ENCODE measurements at regions not wholly inside any gene's neighbourhood (a gene's known extent, or its start where the extent isn't known, plus 50 kb on each side); places are given as distances from the start of the nearest gene placed in this dataset.

GRCh38 chr3:76726034-76726433 lies 313.9 kb upstream of the ROBO2 start:
- intact Hi-C loops (cut with DNase I; ENCODE audit: low total_unique reads): no loop called here
- WGBS, 2 donors: 75 to 81% methylated on average over 5 of the region's 5 CpGs

DNA sequence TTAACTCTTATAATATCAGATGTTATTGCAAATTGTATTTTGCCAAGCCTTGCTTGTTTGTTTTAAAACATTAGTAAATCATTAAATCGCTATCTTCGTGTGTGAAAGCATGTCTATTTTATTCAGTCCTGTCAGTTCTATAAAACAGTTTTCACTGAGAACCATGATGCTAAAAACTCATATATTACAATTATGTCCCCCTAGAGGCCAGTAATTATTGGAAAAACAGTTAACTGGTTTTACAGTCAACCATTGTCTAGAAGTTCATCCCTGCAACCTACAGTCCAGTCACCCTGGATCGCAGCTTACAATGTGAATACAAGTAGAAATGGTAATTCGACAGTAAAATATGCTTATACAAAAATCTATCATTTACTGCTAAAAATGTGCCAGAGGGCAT lies 311.5 kb upstream of the ROBO2 start:
- WGBS, 2 donors: 85 to 86% methylated on average over 4 of the region's 4 CpGs

More at GRCh38 chr3:76726034-76726433, 313.9 kb upstream of the ROBO2 start:
- H3K4me3 ChIP-seq (ENCODE audit: low read depth, poor library complexity, severe bottlenecking): no peak overlapping the region
- TF ChIP-seq, protein P1, sequence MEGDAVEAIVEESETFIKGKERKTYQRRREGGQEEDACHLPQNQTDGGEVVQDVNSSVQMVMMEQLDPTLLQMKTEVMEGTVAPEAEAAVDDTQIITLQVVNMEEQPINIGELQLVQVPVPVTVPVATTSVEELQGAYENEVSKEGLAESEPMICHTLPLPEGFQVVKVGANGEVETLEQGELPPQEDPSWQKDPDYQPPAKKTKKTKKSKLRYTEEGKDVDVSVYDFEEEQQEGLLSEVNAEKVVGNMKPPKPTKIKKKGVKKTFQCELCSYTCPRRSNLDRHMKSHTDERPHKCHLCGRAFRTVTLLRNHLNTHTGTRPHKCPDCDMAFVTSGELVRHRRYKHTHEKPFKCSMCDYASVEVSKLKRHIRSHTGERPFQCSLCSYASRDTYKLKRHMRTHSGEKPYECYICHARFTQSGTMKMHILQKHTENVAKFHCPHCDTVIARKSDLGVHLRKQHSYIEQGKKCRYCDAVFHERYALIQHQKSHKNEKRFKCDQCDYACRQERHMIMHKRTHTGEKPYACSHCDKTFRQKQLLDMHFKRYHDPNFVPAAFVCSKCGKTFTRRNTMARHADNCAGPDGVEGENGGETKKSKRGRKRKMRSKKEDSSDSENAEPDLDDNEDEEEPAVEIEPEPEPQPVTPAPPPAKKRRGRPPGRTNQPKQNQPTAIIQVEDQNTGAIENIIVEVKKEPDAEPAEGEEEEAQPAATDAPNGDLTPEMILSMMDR (IDR thresholded peaks at IDR 0.05): no peak
- TF ChIP-seq POLR2A (IDR thresholded peaks at IDR 0.05): no peak
- no peak for DNase-seq (ENCODE audit: low spot score in 2 of 2)

GRCh38 chr3:76731471-76731870 lies 308.4 kb upstream of the ROBO2 start:
- WGBS, 2 donors: 86 to 95% methylated on average over 1 of the region's 1 CpG
- no peak for DNase-seq (ENCODE audit: low spot score in 2 of 2)
- intact Hi-C loops (cut with DNase I; ENCODE audit: low total_unique reads): no loop called here
- no peak for TF ChIP-seq POLR2A (IDR thresholded peaks at IDR 0.05)
- TF ChIP-seq, protein P1 (IDR thresholded peaks at IDR 0.05): no peak
- no peak overlapping the region for H3K4me3 ChIP-seq (ENCODE audit: low read depth, poor library complexity, severe bottlenecking)

More for the DNA sequence above, 311.5 kb upstream of the ROBO2 start:
- intact Hi-C loops (cut with DNase I; ENCODE audit: low total_unique reads): no loop called here
- no peak overlapping the region for H3K4me3 ChIP-seq (ENCODE audit: low read depth, poor library complexity, severe bottlenecking)
- DNase-seq (ENCODE audit: low spot score in 2 of 2): no peak
- TF ChIP-seq, protein P1 (IDR thresholded peaks at IDR 0.05): no peak
- TF ChIP-seq POLR2A (IDR thresholded peaks at IDR 0.05): no peak

- 79 to 87% methylated on average over 1 of the region's 1 CpG for WGBS, 2 donors
- DNase-seq (ENCODE audit: low spot score in 2 of 2): no peak
- intact Hi-C loops (cut with DNase I; ENCODE audit: low total_unique reads): no loop called here
- H3K4me3 ChIP-seq (ENCODE audit: low read depth, poor library complexity, severe bottlenecking): no peak overlapping the region
- TF ChIP-seq, protein P1 (IDR thresholded peaks at IDR 0.05): no peak
- no peak for TF ChIP-seq POLR2A (IDR thresholded peaks at IDR 0.05)
Measured at GRCh38 chr3:76733073-76733759, 306.7 kb upstream of the ROBO2 start.

- TF ChIP-seq POLR2A (IDR thresholded peaks at IDR 0.05): no peak
- TF ChIP-seq, protein P1 (IDR thresholded peaks at IDR 0.05): no peak
- H3K4me3 ChIP-seq (ENCODE audit: low read depth, poor library complexity, severe bottlenecking): no peak overlapping the region
- intact Hi-C loops (cut with DNase I; ENCODE audit: low total_unique reads): no loop called here
- DNase-seq (ENCODE audit: low spot score in 2 of 2): no peak
- WGBS, 2 donors: 43 to 69% methylated on average over 3 of the region's 3 CpGs
Measured at GRCh38 chr3:76735152-76735551, 304.7 kb upstream of the ROBO2 start.

GRCh38 chr3:76753599-76753998 lies 286.3 kb upstream of the ROBO2 start:
- no peak overlapping the region for H3K4me3 ChIP-seq (ENCODE audit: low read depth, poor library complexity, severe bottlenecking)
- intact Hi-C loops (cut with DNase I; ENCODE audit: low total_unique reads): no loop called here
- no peak for DNase-seq (ENCODE audit: low spot score in 2 of 2)
- TF ChIP-seq, protein P1 (IDR thresholded peaks at IDR 0.05): no peak
- no peak for TF ChIP-seq POLR2A (IDR thresholded peaks at IDR 0.05)
- WGBS, 2 donors: 57 to 62% methylated on average over 2 of the region's 2 CpGs

Data from lower leg skin (tissue), 4 donors.